ENCODE measurements at regions not wholly inside any gene's neighbourhood (a gene's known extent, or its start where the extent isn't known, plus 50 kb on each side); places are given as distances from the start of the nearest gene placed in this dataset.
"Not testable (repeated sequence)": the region's sequence is repeated elsewhere in the genome, so short reads cannot be mapped to it uniquely, and the experiment has no call there.

- not testable (repeated sequence) for DNase-seq (ENCODE audit: low read depth in 4 of 4, low spot score in 3 of 4)
These were observed 175.6 kb downstream of the MEX3B start for GRCh38 chr15:81870062-81870745.

GRCh38 chr15:81869161-81869954 is 176.5 kb downstream of the MEX3B start:
- DNase-seq (ENCODE audit: low read depth in 4 of 4, low spot score in 3 of 4) = no peak

- no peak for DNase-seq (ENCODE audit: low read depth in 4 of 4, low spot score in 3 of 4)
These were observed 179.8 kb downstream of the MEX3B start for GRCh38 chr15:81865850-81866537.

GRCh38 chr15:81863162-81863561 is 182.7 kb downstream of the MEX3B start:
- no peak for DNase-seq (ENCODE audit: low read depth in 4 of 4, low spot score in 3 of 4)

GRCh38 chr15:81859737-81860516 is 185.9 kb downstream of the MEX3B start:
- DNase-seq (ENCODE audit: low read depth in 4 of 4, low spot score in 3 of 4) = no peak

GRCh38 chr15:81858586-81858985 is 187.2 kb downstream of the MEX3B start:
- DNase-seq (ENCODE audit: low read depth in 4 of 4, low spot score in 3 of 4) = no peak

- no peak for DNase-seq (ENCODE audit: low read depth in 4 of 4, low spot score in 3 of 4)
These were observed 187.7 kb downstream of the MEX3B start for GRCh38 chr15:81858136-81858535.

GRCh38 chr15:81856634-81857026 is 189.2 kb downstream of the MEX3B start:
- no peak for DNase-seq (ENCODE audit: low read depth in 4 of 4, low spot score in 3 of 4)

GRCh38 chr15:81856001-81856633 is 189.7 kb downstream of the MEX3B start:
- no peak for DNase-seq (ENCODE audit: low read depth in 4 of 4, low spot score in 3 of 4)

- no peak for DNase-seq (ENCODE audit: low read depth in 4 of 4, low spot score in 3 of 4)
These were observed 192.6 kb downstream of the MEX3B start for GRCh38 chr15:81853150-81853748.

- DNase-seq (ENCODE audit: low read depth in 4 of 4, low spot score in 3 of 4) = no peak
These were observed 193.2 kb downstream of the MEX3B start for GRCh38 chr15:81852411-81853149.

GRCh38 chr15:81851757-81852156 is 194.1 kb downstream of the MEX3B start:
- no peak for DNase-seq (ENCODE audit: low read depth in 4 of 4, low spot score in 3 of 4)

- no peak for DNase-seq (ENCODE audit: low read depth in 4 of 4, low spot score in 3 of 4)
These were observed 194.5 kb downstream of the MEX3B start for GRCh38 chr15:81851325-81851724.

- DNase-seq (ENCODE audit: low read depth in 4 of 4, low spot score in 3 of 4) = no peak
These were observed 196.5 kb downstream of the MEX3B start for GRCh38 chr15:81849289-81849688.

- DNase-seq (ENCODE audit: low read depth in 4 of 4, low spot score in 3 of 4) = no peak
These were observed 197.1 kb downstream of the MEX3B start for GRCh38 chr15:81848701-81849100.

GRCh38 chr15:81843757-81844407 is 201.9 kb downstream of the MEX3B start:
- DNase-seq (ENCODE audit: low read depth in 4 of 4, low spot score in 3 of 4) = no peak

- no peak for DNase-seq (ENCODE audit: low read depth in 4 of 4, low spot score in 3 of 4)
These were observed 202.6 kb downstream of the MEX3B start for GRCh38 chr15:81843226-81843625.

- DNase-seq (ENCODE audit: low read depth in 4 of 4, low spot score in 3 of 4) = no peak
These were observed 206.4 kb downstream of the MEX3B start for GRCh38 chr15:81839387-81839786.

GRCh38 chr15:81835731-81836130 is 210.1 kb downstream of the MEX3B start:
- no peak for DNase-seq (ENCODE audit: low read depth in 4 of 4, low spot score in 3 of 4)
